D341Med (cell line): ENCODE measurements at regions not wholly inside any gene's neighbourhood (a gene's known extent, or its start where the extent isn't known, plus 50 kb on each side); places are given as distances from the start of the nearest gene placed in this dataset.

Experiments
- DNase-seq: peaks from one replicate; pipeline ENCODE4 v3.0.0; 2012; ENCODE audit warnings: low spot score

GRCh38 chr3:82087958-82088357 is 326.5 kb upstream of the GBE1 start:
- DNase-seq: no peak

GRCh38 chr3:82085851-82086475 is 324.5 kb upstream of the GBE1 start:
- DNase-seq: no peak

DNA sequence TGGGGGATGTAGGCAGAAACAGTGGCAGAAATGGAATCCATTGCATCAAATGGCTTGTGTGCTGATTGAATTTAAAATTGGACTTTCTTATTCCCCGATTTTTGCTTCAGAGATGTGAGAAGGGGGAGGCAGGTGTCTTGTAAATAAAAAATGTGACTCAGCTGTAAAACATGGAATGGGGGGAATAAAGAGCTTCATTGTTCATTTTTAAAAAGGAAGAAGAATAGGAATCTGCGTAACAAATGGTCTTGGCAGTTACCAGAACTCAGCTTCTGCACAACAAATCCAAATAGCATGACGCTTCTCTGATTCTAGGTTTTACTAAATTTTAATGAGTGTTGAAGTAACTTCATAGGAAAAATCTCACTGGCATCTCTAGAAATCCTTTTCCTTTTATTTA is 323.9 kb upstream of the GBE1 start:
- no peak for DNase-seq

- no peak for DNase-seq
Measured at GRCh38 chr3:82084824-82085223, 323.4 kb upstream of the GBE1 start.

DNA sequence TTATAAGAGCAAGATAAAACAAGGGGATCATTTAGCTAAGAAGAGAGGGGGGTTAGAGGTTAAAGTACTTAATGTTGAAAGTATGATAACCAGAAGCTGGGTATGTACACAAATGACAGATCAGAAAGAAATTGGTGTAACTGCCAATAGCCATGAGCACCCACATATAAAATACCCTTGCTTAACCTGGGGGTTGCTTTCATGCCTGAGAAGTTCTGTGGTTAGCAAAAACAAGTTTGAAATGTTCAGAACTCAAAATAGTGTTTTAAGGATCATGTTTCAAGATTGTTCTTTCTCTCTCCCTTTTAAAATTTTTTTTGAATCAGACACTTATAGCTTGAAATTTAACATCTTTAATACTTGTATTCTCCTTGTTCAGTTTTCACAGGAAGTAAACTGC is 321.4 kb upstream of the GBE1 start:
- DNase-seq: no peak

- no peak for DNase-seq
Measured at GRCh38 chr3:82081351-82081750, 319.9 kb upstream of the GBE1 start.

DNA sequence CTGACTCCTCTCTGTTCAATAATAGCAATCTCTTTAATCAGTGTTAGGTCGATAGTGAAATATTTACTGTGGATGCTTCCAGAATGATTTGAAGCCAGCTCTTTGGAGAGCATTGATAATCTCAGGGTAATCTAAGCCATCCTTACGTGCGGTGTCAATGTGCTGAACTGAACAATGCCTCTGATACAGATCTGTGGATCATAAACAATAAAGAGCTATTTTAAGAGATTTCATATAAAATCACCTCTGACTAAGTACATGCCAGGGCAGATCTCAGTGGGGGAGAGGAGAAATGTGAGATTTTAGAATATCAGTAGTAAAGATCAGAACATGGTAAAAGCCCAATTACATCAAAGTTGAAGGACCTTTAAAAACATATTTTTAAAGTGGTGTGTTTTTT is 319.3 kb upstream of the GBE1 start:
- DNase-seq: no peak

DNA sequence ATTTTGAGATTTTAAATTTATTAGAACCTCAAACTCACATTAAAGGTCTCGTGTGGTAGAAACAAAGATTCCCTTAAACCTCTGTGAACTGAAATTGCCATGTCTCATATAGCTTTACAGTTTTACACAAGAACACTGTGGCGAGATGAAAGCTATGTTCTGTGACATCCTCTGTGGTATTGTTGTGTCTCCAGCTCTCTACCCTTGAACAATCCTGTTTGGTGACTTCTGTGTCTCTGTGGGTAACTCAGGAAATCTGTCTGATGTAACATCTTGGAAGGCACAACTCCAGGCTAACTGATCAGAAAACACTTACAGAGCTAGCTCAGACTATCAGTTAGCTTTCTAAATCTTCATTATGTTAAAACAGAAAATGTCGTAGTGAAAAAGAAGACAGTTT is 318.8 kb upstream of the GBE1 start:
- DNase-seq: no peak

- DNase-seq: no peak
Measured at GRCh38 chr3:82079335-82079890, 318.0 kb upstream of the GBE1 start.

DNA sequence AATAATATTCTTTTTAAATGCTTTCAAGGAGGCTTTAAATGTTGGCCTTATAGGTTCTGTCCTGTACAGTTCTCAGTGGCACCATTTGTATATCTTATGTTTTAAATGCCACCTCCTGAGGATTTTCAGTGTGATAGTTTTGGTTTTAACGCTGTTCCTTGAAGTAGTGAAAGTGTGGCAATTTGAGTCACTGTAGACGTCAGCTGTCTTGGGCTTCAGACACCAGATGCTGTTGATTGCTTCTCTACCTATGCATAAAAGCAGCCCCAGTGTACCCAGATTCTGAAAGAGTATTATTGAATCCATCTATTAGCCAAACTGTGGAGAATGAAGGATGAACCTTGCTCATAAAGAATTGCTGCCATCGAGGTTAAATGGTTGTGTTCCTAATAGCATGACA is 316.8 kb upstream of the GBE1 start:
- no peak for DNase-seq

DNA sequence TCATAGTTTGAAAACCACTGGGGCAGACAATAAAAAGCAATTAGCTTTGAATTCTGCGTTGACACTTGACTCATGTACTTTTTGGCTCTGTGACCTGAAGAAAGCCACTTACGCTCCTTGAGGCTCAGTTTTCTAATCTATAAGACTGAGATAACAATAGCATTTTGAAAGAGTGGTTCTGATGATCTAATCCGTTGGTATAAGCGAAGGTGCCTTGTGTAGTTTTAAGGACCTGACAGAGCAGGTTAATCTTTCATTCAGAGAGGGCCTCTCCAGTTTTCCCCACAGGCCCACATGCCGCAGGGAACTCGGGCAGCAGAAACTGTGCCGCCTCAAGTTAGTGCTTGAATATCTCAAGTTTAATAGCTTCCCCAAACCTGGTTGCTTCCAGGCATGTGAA is 306.0 kb upstream of the GBE1 start:
- no peak for DNase-seq

GRCh38 chr3:82058809-82059208 is 297.4 kb upstream of the GBE1 start:
- DNase-seq: no peak

GRCh38 chr3:82055792-82056191 is 294.3 kb upstream of the GBE1 start:
- DNase-seq: no peak

GRCh38 chr3:82054849-82055248 is 293.4 kb upstream of the GBE1 start:
- DNase-seq: no peak

GRCh38 chr3:82053236-82053635 is 291.8 kb upstream of the GBE1 start:
- DNase-seq: no peak

DNA sequence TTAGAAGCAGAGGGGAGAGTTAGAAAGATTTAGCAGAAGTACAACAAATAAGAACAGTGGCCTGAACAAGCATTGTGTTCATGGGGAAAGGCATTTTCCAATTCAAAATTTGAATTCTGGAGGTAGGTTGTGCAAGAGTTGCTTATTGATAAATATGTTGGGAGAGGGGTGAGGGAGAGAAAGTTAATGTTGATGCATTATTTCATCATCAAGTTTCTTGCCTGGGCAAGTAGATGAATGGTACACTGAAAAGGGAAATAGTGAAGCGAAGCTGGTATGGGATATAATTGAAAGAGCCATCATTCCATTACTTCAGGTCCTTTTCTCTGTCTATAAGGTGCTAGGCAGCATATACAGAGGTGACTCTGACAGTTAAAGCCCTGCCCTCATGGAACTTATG is 288.9 kb upstream of the GBE1 start:
- DNase-seq: no peak

- DNase-seq: no peak
Measured at GRCh38 chr3:82048711-82049110, 287.3 kb upstream of the GBE1 start.

DNA sequence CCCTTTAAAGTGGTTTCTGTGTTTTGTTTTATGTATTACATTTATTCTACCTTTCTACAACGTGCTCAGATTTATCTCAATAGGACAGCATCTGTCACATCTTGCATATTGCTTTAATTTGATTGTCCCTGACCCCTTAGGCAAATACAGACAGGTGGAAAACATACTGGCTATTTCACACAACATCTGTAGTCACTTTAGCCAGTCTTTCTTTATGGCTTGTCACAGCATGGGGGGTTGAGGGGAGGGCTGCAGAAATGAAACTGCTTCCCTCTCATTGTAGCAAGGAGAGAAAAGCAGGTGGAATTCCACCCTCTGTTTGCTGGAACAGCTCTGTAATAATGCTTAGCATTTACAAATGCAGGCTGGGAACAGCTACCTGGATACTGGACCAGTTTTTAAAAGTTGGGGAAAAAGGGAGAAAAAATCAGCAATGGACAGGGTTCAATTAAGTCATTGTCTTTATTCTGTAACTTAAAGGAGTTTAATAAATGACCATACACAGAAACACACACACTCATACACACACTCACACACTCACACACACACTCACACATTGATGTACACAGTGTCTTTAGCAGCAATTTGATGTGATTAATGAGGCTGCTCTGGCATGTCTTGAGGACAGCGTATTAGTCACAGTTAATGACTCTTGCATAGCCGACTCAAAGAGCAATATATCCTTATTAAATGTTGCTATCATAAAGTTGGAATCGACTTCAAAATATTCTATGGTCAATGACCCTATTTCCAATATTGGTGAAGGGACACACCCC is 283.7 kb upstream of the GBE1 start:
- DNase-seq: no peak

DNA sequence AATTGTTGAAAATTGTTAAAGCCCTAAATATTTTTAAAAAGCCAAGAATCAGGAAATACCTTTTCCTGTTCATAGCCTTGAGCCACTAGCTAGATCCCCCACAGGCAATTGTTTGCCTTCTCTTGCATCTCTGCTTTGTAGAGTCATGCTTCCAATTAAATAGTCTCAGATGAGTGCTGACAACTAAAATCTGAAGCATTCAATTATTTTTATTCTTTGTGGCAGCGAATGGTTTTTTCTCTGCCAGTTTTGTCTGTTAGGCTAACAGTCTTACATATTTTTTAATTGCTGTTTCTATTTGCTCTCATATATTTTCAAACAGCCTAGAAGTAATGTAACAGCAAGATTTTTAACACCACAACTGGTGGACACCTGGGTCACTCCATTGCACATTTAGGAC is 277.1 kb upstream of the GBE1 start:
- no peak for DNase-seq

DNA sequence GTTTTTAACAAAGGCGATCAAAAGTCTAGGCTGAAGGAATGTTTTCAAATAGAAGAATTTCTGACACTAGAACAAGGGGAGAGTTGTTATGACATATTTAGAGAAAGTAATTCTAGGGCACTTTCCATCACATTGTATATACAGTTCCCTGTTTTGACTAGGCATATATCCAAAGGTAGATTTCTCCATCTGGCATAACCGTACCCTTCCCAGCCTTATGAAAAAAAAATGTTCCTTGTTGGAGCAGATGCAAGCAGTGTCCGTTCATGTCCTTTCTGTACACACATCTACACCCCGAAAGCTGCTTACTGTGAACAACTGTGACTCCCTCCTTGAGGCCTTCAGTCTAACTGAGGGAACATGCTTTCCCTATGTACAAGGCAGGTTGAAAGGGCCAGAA is 271.7 kb upstream of the GBE1 start:
- no peak for DNase-seq

GRCh38 chr3:82031596-82031995 is 270.2 kb upstream of the GBE1 start:
- no peak for DNase-seq

- no peak for DNase-seq
Measured at GRCh38 chr3:82030916-82031315, 269.5 kb upstream of the GBE1 start.

DNA sequence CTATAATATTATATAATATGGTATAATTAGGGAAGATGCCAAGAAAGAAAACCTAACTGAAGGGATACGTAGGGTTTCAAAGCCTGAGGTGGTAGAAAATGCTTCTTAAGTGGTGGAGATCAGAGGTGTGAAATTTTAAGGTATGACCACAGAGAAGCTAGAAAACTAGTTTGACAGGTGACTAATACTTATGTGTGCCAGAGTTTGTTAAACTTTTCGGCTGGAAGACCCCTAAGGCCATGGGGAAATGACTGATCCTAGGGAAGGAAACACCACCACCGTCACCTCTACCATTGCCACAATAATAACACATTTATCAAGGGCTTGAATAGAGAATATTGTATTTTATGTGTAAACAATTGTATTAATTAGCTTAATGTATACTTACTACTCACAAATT is 261.4 kb upstream of the GBE1 start:
- DNase-seq: no peak

GRCh38 chr3:82020282-82020681 is 258.8 kb upstream of the GBE1 start:
- no peak for DNase-seq
